GM18502 (cell line): ENCODE measurements at regions not wholly inside any gene's neighbourhood (a gene's known extent, or its start where the extent isn't known, plus 50 kb on each side); places are given as distances from the start of the nearest gene placed in this dataset.

Source experiments
- ATAC-seq: cut with Tn5 transposase; IDR thresholded peaks from one replicate; pipeline ENCODE4 v1.9.1; 2021; ENCODE audit warnings: mild to moderate bottlenecking; ENCODE audit not compliant: unreplicated experiment, poor library complexity

- no peak for ATAC-seq
These were observed 436.9 kb upstream of the SPRED2 start for GRCh38 chr2:65869296-65869695.

- no peak for ATAC-seq
These were observed 435.8 kb upstream of the SPRED2 start for GRCh38 chr2:65868177-65868576.

- no peak for ATAC-seq
These were observed 435.0 kb upstream of the SPRED2 start for GRCh38 chr2:65867446-65867845.

- ATAC-seq = no peak
These were observed 433.7 kb upstream of the SPRED2 start for GRCh38 chr2:65866148-65866547.

GRCh38 chr2:65864619-65865018 is 432.2 kb upstream of the SPRED2 start:
- no peak for ATAC-seq

GRCh38 chr2:65863713-65864112 is 431.3 kb upstream of the SPRED2 start:
- ATAC-seq = no peak

- no peak for ATAC-seq
These were observed 424.5 kb upstream of the SPRED2 start for GRCh38 chr2:65856928-65857327.

- ATAC-seq = no peak
These were observed 424.0 kb upstream of the SPRED2 start for GRCh38 chr2:65856423-65856822.

GRCh38 chr2:65850695-65851094 is 418.3 kb upstream of the SPRED2 start:
- ATAC-seq = no peak

GRCh38 chr2:65846989-65847678 is 414.7 kb upstream of the SPRED2 start:
- ATAC-seq = no peak

GRCh38 chr2:65845442-65846182 is 413.2 kb upstream of the SPRED2 start:
- ATAC-seq = no peak

GRCh38 chr2:65842104-65842503 is 409.7 kb upstream of the SPRED2 start:
- no peak for ATAC-seq

- no peak for ATAC-seq
These were observed 403.7 kb upstream of the SPRED2 start for GRCh38 chr2:65835975-65836549.

GRCh38 chr2:65834771-65835475 is 402.5 kb upstream of the SPRED2 start:
- ATAC-seq = no peak

- ATAC-seq = no peak
These were observed 401.7 kb upstream of the SPRED2 start for GRCh38 chr2:65834062-65834461.

GRCh38 chr2:65831509-65831908 is 399.1 kb upstream of the SPRED2 start:
- no peak for ATAC-seq

- no peak for ATAC-seq
These were observed 394.2 kb upstream of the SPRED2 start for GRCh38 chr2:65826567-65826966.

GRCh38 chr2:65823511-65823910 is 391.1 kb upstream of the SPRED2 start:
- no peak for ATAC-seq

- ATAC-seq = no peak
These were observed 388.1 kb upstream of the SPRED2 start for GRCh38 chr2:65820454-65820853.

GRCh38 chr2:65819963-65820362 is 387.6 kb upstream of the SPRED2 start:
- no peak for ATAC-seq

GRCh38 chr2:65818873-65819451 is 386.6 kb upstream of the SPRED2 start:
- ATAC-seq = no peak
